HFF-Myc (cell line): ENCODE measurements at regions not wholly inside any gene's neighbourhood (a gene's known extent, or its start where the extent isn't known, plus 50 kb on each side); places are given as distances from the start of the nearest gene placed in this dataset.
A peak's percentile ranks its signal among the peaks of the same experiment; 100 is the strongest.

ENCODE experiments used
- DNase-seq: peaks from one replicate; pipeline ENCODE4 v3.0.0-alpha.2; 2011; ENCODE audit warnings: low read depth; ENCODE audit errors: extremely low read depth
- H3K4me3 ChIP-seq: replicated peaks from 2 replicates; pipeline ENCODE4 v1.5.1; 2011; ENCODE audit warnings: low read depth, mild to moderate bottlenecking, control low read depth, low read length
- CTCF ChIP-seq: IDR thresholded peaks from 2 replicates; pipeline ENCODE4 v1.5.1; 2012; ENCODE audit warnings: mild to moderate bottlenecking, low read depth, low read length, control low read depth; ENCODE audit errors: missing control alignments

GRCh38 chr13:67416047-67416925, 186.2 kb upstream of the PCDH9 start:
- TF ChIP-seq CTCF = peak; percentile 39
- DNase-seq = no peak
- H3K4me3 ChIP-seq = no peak overlapping the region

GRCh38 chr13:67410645-67411044, 180.5 kb upstream of the PCDH9 start:
- DNase-seq = no peak
- H3K4me3 ChIP-seq = no peak overlapping the region
- no peak for TF ChIP-seq CTCF

GRCh38 chr13:67408798-67409197, 178.7 kb upstream of the PCDH9 start:
- no peak for TF ChIP-seq CTCF
- DNase-seq = no peak
- H3K4me3 ChIP-seq = no peak overlapping the region

GRCh38 chr13:67402546-67402945, 172.4 kb upstream of the PCDH9 start:
- no peak for TF ChIP-seq CTCF
- DNase-seq = no peak
- H3K4me3 ChIP-seq = no peak overlapping the region

GRCh38 chr13:67395577-67395976, 165.4 kb upstream of the PCDH9 start:
- H3K4me3 ChIP-seq = no peak overlapping the region
- no peak for DNase-seq
- no peak for TF ChIP-seq CTCF

GRCh38 chr13:67392014-67392413, 161.9 kb upstream of the PCDH9 start:
- no peak for DNase-seq
- TF ChIP-seq CTCF = no peak
- no peak overlapping the region for H3K4me3 ChIP-seq
